ENCODE measurements at regions not wholly inside any gene's neighbourhood (a gene's known extent, or its start where the extent isn't known, plus 50 kb on each side); places are given as distances from the start of the nearest gene placed in this dataset.

- intact Hi-C loops (cut with DNase I) = no loop called here
- no peak for TF ChIP-seq CTCF (IDR thresholded peaks at IDR 0.05)
- Histone ChIP-seq H3K4me1 (no peaks in the 10 kb centered on the region), H3K4me3 (no peak overlapping the region), H3K27me3 (ENCODE audit: low read depth) (no peaks in the 10 kb centered on the region), H3K27ac (no peak overlapping the region), H3K9me3 (no peaks in the 10 kb centered on the region), H3K36me3 (no peaks in the 10 kb centered on the region)
- ATAC-seq = no peak
- no peak for DNase-seq
Observed at GRCh38 chr11:86861810-86862209, 61.5 kb downstream of the PRSS23 start.

GRCh38 chr11:86863476-86863875 lies 63.1 kb downstream of the PRSS23 start:
- no peaks in the 10 kb centered on the region for H3K9me3 ChIP-seq
- no peak for TF ChIP-seq CTCF (IDR thresholded peaks at IDR 0.05)
- ATAC-seq (no peak), DNase-seq (no peak)
- H3K4me1 ChIP-seq = no peaks in the 10 kb centered on the region
- no peak overlapping the region for H3K4me3 ChIP-seq
- intact Hi-C loops (cut with DNase I) = no loop called here
- H3K36me3 ChIP-seq = no peaks in the 10 kb centered on the region
- H3K27ac ChIP-seq = no peak overlapping the region
- no peaks in the 10 kb centered on the region for H3K27me3 ChIP-seq (ENCODE audit: low read depth)

- no peaks in the 10 kb centered on the region for H3K9me3 ChIP-seq
- intact Hi-C loops (cut with DNase I) = no loop called here
- no peaks in the 10 kb centered on the region for H3K36me3 ChIP-seq
- no peak for ATAC-seq
- H3K4me3 ChIP-seq = no peak overlapping the region
- no peaks in the 10 kb centered on the region for H3K27me3 ChIP-seq (ENCODE audit: low read depth)
- TF ChIP-seq CTCF (IDR thresholded peaks at IDR 0.05) = no peak
- no peak for DNase-seq
- H3K4me1 ChIP-seq = no peaks in the 10 kb centered on the region
- no peak overlapping the region for H3K27ac ChIP-seq
Observed at GRCh38 chr11:86865436-86865835, 65.1 kb downstream of the PRSS23 start.

- ATAC-seq = no peak
- no peaks in the 10 kb centered on the region for H3K27me3 ChIP-seq (ENCODE audit: low read depth)
- no peaks in the 10 kb centered on the region for H3K9me3 ChIP-seq
- no peak overlapping the region for H3K27ac ChIP-seq
- H3K36me3 ChIP-seq = no peaks in the 10 kb centered on the region
- H3K4me3 ChIP-seq = no peak overlapping the region
- DNase-seq = no peak
- H3K4me1 ChIP-seq = no peaks in the 10 kb centered on the region
- intact Hi-C loops (cut with DNase I) = no loop called here
- TF ChIP-seq CTCF (IDR thresholded peaks at IDR 0.05) = no peak
Observed at GRCh38 chr11:86869531-86869930, 69.2 kb downstream of the PRSS23 start.

- peak; percentile 70 for TF ChIP-seq CTCF (IDR thresholded peaks at IDR 0.05)
- Histone ChIP-seq H3K9me3 (no peaks in the 10 kb centered on the region), H3K27me3 (ENCODE audit: low read depth) (no peaks in the 10 kb centered on the region), H3K4me1 (no peaks in the 10 kb centered on the region), H3K27ac (no peak overlapping the region), H3K36me3 (no peaks in the 10 kb centered on the region), H3K4me3 (no peak overlapping the region)
- intact Hi-C loops (cut with DNase I) = no loop called here
- no peak for DNase-seq
- ATAC-seq = peak; percentile 81 to 88
Observed at GRCh38 chr11:86869966-86870570, 69.7 kb downstream of the PRSS23 start.

Data from lower lobe of right lung (tissue), 2 donors.